ENCODE measurements at regions not wholly inside any gene's neighbourhood (a gene's known extent, or its start where the extent isn't known, plus 50 kb on each side); places are given as distances from the start of the nearest gene placed in this dataset.

DNA sequence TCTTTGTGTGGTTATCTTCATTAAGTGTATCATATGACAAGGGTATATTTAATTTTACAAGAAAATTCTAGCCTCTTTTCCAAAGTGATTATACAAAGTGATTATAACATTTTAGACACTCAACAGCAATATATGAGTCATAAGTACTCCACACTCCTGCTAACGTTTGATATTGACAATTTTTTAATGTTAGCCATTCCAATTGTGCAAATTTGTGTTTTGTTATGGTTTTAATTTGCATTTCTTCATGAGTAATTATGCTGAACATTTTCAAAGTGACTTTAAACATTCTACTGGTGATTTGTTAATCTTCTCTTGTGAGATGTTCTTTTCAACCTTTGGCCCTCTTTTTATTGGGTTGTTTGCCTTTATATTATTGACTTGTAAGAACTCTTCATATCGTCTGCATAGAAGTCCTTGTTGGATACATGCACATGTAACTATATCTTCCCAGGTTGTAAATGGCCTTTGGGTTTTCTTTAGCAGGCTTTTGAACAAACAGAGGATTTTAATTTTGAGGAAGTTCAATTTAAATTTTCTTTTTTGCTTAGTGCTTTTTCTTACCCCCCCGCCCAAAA lies 771.6 kb upstream of the ZNF608 start:
- Histone ChIP-seq H3K27me3 (ENCODE audit: control insufficient read depth in 2 of 2, insufficient read depth in 2 of 2, low read length in 2 of 2) (no peaks in the 10 kb centered on the region), H3K4me1 (ENCODE audit: control insufficient read depth in 2 of 2, insufficient read depth in 2 of 2, low read length in 2 of 2) (no peaks in the 10 kb centered on the region), H3K4me3 (ENCODE audit: low read length) (no peak overlapping the region), H3K27ac (ENCODE audit: low read depth, low read length) (no peak overlapping the region), H3K9me3 (ENCODE audit: control insufficient read depth in 2 of 3, low read length in 3 of 3) (no peaks in the 10 kb centered on the region), H3K36me3 (ENCODE audit: control insufficient read depth in 2 of 3, insufficient read depth in 3 of 3, low read length in 3 of 3) (no peaks in the 10 kb centered on the region)
- Mint-ChIP-seq H3K9me3 (peaks cover 0 to 10% (median 2%) of the 10 kb centered on the region in 11 donors), H3K4me3 (no peak overlapping the region), H3K4me1 (no peaks in the 10 kb centered on the region), H3K36me3 (no peaks in the 10 kb centered on the region), H3K27ac (no peak overlapping the region), H3K27me3 (no peaks in the 10 kb centered on the region)
- DNase-seq (no peak), ATAC-seq (no peak)
- POLR2A ChIA-PET, result no interaction called here
- intact Hi-C loops (cut with micrococcal nuclease), result no loop called here
- CTCF ChIA-PET, result no interaction called here

DNA sequence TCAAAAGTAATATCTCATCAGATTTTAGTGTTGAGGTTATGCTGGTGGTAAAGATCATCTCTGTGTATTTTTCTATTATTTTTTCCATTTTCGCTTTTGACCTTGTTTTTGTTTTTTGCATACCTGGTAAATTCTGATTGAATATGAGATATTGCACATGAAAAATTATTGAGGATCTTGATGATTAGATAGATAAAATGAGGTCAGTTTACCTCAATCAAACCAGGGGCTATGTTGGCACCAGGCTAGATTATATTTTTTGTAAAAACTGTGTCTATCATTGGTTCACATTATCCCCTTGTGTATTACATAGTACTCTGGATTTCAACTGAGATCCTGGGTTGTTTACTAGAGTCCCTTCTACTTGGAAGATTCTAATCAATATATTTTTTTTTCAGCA lies 774.9 kb upstream of the ZNF608 start:
- Mint-ChIP-seq H3K27ac (no peak overlapping the region), H3K4me3 (no peak overlapping the region), H3K4me1 (no peaks in the 10 kb centered on the region), H3K27me3 (no peaks in the 10 kb centered on the region), H3K36me3 (no peaks in the 10 kb centered on the region), H3K9me3 (peaks cover 0 to 12% (median 0%) of the 10 kb centered on the region in 11 donors)
- Histone ChIP-seq H3K36me3 (ENCODE audit: control insufficient read depth in 2 of 3, insufficient read depth in 3 of 3, low read length in 3 of 3) (no peaks in the 10 kb centered on the region), H3K27me3 (ENCODE audit: control insufficient read depth in 2 of 2, insufficient read depth in 2 of 2, low read length in 2 of 2) (no peaks in the 10 kb centered on the region), H3K9me3 (ENCODE audit: control insufficient read depth in 2 of 3, low read length in 3 of 3) (no peaks in the 10 kb centered on the region), H3K4me3 (ENCODE audit: low read length) (no peak overlapping the region), H3K4me1 (ENCODE audit: control insufficient read depth in 2 of 2, insufficient read depth in 2 of 2, low read length in 2 of 2) (no peaks in the 10 kb centered on the region), H3K27ac (ENCODE audit: low read depth, low read length) (no peak overlapping the region)
- ATAC-seq (no peak), DNase-seq (no peak)
- ChIA-PET CTCF (no interaction called here), POLR2A (no interaction called here)
- intact Hi-C loops (cut with micrococcal nuclease), result no loop called here

DNA sequence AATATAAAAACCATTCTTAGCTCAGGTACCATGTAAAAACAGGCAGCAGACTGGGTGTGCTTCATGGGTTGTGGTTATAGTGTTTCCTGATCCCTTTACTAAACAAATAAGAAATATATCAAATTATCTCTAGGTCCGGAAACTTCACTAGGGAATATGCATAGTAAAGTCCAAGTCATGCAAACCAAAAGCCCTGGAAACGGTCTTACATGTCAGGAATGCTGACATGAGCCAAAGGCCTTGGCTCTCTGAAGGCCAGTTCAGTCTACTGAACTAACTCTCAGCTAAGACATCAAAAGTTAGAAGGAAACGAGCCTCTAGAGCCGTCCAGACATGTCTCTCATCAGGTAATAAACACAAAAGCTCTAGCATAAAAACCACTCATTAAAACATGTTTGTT lies 778.9 kb upstream of the ZNF608 start:
- Mint-ChIP-seq H3K4me3 (no peak overlapping the region), H3K27me3 (no peaks in the 10 kb centered on the region), H3K4me1 (no peaks in the 10 kb centered on the region), H3K9me3 (peaks cover 0 to 12% (median 1%) of the 10 kb centered on the region in 11 donors), H3K27ac (no peak overlapping the region), H3K36me3 (no peaks in the 10 kb centered on the region)
- ChIA-PET CTCF (no interaction called here), POLR2A (no interaction called here)
- ATAC-seq (no peak), DNase-seq (no peak)
- Histone ChIP-seq H3K9me3 (ENCODE audit: control insufficient read depth in 2 of 3, low read length in 3 of 3) (no peaks in the 10 kb centered on the region), H3K4me3 (ENCODE audit: low read length) (no peak overlapping the region), H3K27ac (ENCODE audit: low read depth, low read length) (no peak overlapping the region), H3K4me1 (ENCODE audit: control insufficient read depth in 2 of 2, insufficient read depth in 2 of 2, low read length in 2 of 2) (no peaks in the 10 kb centered on the region), H3K27me3 (ENCODE audit: control insufficient read depth in 2 of 2, insufficient read depth in 2 of 2, low read length in 2 of 2) (no peaks in the 10 kb centered on the region), H3K36me3 (ENCODE audit: control insufficient read depth in 2 of 3, insufficient read depth in 3 of 3, low read length in 3 of 3) (no peaks in the 10 kb centered on the region)
- intact Hi-C loops (cut with micrococcal nuclease), result no loop called here

DNA sequence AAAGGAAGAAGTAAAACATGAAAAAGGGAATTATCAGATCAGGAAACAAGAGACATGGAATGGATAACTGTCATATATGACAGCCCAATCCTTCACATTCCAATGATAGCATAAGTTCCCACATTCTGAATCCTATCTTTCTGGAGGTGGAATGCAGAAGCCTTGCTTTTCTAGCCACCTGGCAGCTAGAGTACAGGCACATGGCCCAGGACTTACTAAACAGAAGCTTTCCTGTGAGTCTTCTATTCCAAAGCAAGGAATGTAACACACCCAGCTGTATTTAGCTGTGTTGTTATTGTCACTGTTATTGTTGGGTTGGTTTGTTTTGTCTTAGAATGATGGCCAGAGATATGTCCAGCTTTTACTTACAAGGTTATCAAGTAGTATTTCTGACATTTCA lies 780.5 kb upstream of the ZNF608 start:
- no peaks in the 10 kb centered on the region for H3K4me1 Mint-ChIP-seq
- no peaks in the 10 kb centered on the region for H3K4me1 ChIP-seq (ENCODE audit: control insufficient read depth in 2 of 2, insufficient read depth in 2 of 2, low read length in 2 of 2)
- H3K27me3 ChIP-seq (ENCODE audit: control insufficient read depth in 2 of 2, insufficient read depth in 2 of 2, low read length in 2 of 2), result no peaks in the 10 kb centered on the region
- no peaks in the 10 kb centered on the region for H3K36me3 ChIP-seq (ENCODE audit: control insufficient read depth in 2 of 3, insufficient read depth in 3 of 3, low read length in 3 of 3)
- H3K4me3 ChIP-seq (ENCODE audit: low read length), result no peak overlapping the region
- H3K9me3 Mint-ChIP-seq, result peaks cover 0 to 9% (median 0%) of the 10 kb centered on the region in 11 donors
- ChIA-PET POLR2A (no interaction called here), CTCF (no interaction called here)
- intact Hi-C loops (cut with micrococcal nuclease), result no loop called here
- H3K27ac ChIP-seq (ENCODE audit: low read depth, low read length), result no peak overlapping the region
- H3K9me3 ChIP-seq (ENCODE audit: control insufficient read depth in 2 of 3, low read length in 3 of 3), result no peaks in the 10 kb centered on the region
- H3K27me3 Mint-ChIP-seq, result no peaks in the 10 kb centered on the region
- H3K27ac Mint-ChIP-seq, result no peak overlapping the region
- no peaks in the 10 kb centered on the region for H3K36me3 Mint-ChIP-seq
- DNase-seq (no peak), ATAC-seq (no peak)
- no peak overlapping the region for H3K4me3 Mint-ChIP-seq

DNA sequence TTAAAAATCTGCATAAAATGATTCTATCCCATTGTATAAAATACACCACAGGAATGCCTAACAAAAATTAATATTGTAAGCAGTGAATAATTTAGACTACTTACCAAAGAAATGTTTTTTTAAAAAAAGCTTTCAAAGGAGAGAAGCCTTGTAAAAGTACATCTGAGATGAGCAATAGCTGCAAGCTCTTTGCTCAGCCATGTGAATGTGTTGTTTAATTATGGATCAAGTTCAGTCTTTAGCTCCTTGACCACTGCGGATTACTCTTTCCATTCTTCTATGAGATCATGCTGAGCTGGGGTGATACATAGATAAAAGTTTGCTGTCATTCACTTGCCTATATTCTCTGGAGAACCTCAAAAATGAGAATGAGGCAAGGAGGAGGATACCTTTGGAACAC lies 782.4 kb upstream of the ZNF608 start:
- H3K36me3 ChIP-seq (ENCODE audit: control insufficient read depth in 2 of 3, insufficient read depth in 3 of 3, low read length in 3 of 3), result no peaks in the 10 kb centered on the region
- Mint-ChIP-seq H3K4me1 (no peaks in the 10 kb centered on the region), H3K4me3 (no peak overlapping the region), H3K36me3 (no peaks in the 10 kb centered on the region), H3K27ac (no peak overlapping the region), H3K9me3 (peaks cover 0 to 13% (median 3%) of the 10 kb centered on the region in 11 donors), H3K27me3 (no peaks in the 10 kb centered on the region)
- H3K4me3 ChIP-seq (ENCODE audit: low read length), result no peak overlapping the region
- intact Hi-C loops (cut with micrococcal nuclease), result no loop called here
- ATAC-seq (no peak), DNase-seq (no peak)
- H3K27me3 ChIP-seq (ENCODE audit: control insufficient read depth in 2 of 2, insufficient read depth in 2 of 2, low read length in 2 of 2), result no peaks in the 10 kb centered on the region
- no peaks in the 10 kb centered on the region for H3K4me1 ChIP-seq (ENCODE audit: control insufficient read depth in 2 of 2, insufficient read depth in 2 of 2, low read length in 2 of 2)
- no peaks in the 10 kb centered on the region for H3K9me3 ChIP-seq (ENCODE audit: control insufficient read depth in 2 of 3, low read length in 3 of 3)
- ChIA-PET CTCF (no interaction called here), POLR2A (no interaction called here)
- H3K27ac ChIP-seq (ENCODE audit: low read depth, low read length), result no peak overlapping the region

DNA sequence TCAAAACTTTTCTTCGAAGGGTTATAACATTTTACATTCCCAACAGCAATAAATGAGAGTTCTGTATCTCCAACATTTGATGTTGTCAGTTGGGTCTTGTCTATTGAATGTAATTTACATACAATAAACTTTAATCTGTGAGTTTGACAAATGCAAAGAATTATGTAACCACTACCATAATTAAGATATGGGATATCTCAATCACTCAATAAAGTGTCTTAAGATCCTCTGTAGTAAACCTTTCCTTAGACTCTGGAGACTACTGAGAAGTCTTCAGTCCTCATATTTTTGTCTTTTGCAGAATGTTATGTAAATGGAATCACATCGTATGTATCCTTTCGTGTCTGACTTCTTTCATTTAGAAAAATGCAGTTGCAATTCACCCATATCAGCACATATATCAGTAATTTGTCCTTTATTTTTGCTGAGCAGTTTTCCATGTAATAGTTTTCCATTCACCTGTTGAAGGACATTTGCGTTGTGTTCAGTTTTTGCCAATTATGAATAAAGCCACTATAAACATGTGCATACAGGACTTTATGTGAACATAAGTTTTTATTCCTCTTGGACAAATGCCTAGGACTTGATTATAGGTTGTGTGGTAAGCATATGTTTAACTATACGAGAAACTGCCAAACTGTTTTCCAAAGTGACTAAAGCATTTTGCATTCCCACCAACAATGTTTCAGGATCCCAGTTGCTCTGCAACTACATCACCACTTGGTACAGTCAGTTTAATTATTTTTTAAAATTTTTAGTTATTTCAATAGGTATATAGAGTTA lies 784.6 kb upstream of the ZNF608 start:
- H3K4me3 ChIP-seq (ENCODE audit: low read length), result no peak overlapping the region
- H3K27ac Mint-ChIP-seq, result no peak overlapping the region
- H3K9me3 Mint-ChIP-seq, result peaks cover 1 to 21% (median 6%) of the 10 kb centered on the region in 11 donors
- no peak overlapping the region for H3K4me3 Mint-ChIP-seq
- H3K36me3 Mint-ChIP-seq, result no peaks in the 10 kb centered on the region
- no peaks in the 10 kb centered on the region for H3K9me3 ChIP-seq (ENCODE audit: control insufficient read depth in 2 of 3, low read length in 3 of 3)
- no peak overlapping the region for H3K27ac ChIP-seq (ENCODE audit: low read depth, low read length)
- H3K36me3 ChIP-seq (ENCODE audit: control insufficient read depth in 2 of 3, insufficient read depth in 3 of 3, low read length in 3 of 3), result no peaks in the 10 kb centered on the region
- intact Hi-C loops (cut with micrococcal nuclease), result no loop called here
- H3K27me3 Mint-ChIP-seq, result no peaks in the 10 kb centered on the region
- no peaks in the 10 kb centered on the region for H3K4me1 Mint-ChIP-seq
- H3K27me3 ChIP-seq (ENCODE audit: control insufficient read depth in 2 of 2, insufficient read depth in 2 of 2, low read length in 2 of 2), result no peaks in the 10 kb centered on the region
- ChIA-PET CTCF (no interaction called here), POLR2A (no interaction called here)
- no peak for DNase-seq
- ATAC-seq, result no peak
- no peaks in the 10 kb centered on the region for H3K4me1 ChIP-seq (ENCODE audit: control insufficient read depth in 2 of 2, insufficient read depth in 2 of 2, low read length in 2 of 2)

DNA sequence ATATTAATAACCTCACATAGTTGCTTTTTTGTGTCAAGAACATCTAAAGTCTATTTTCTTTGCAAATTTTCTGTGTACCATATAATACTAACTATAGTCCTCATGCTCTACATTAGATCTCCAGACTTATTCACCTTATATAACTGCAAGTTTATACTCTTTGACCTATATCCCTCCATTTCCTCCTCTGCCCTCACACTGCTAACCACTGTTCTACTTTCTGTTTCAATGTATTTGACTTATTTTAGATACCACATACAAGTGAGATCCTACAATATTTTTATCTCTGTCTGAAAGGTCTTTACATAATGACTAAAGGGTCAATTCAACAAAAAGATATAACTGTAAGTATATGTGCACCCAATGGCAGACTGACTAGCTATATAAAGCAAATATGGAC lies 789.7 kb upstream of the ZNF608 start:
- Histone ChIP-seq H3K27ac (ENCODE audit: low read depth, low read length) (no peak overlapping the region), H3K36me3 (ENCODE audit: control insufficient read depth in 2 of 3, insufficient read depth in 3 of 3, low read length in 3 of 3) (no peaks in the 10 kb centered on the region), H3K4me3 (ENCODE audit: low read length) (no peak overlapping the region), H3K4me1 (ENCODE audit: control insufficient read depth in 2 of 2, insufficient read depth in 2 of 2, low read length in 2 of 2) (no peaks in the 10 kb centered on the region), H3K9me3 (ENCODE audit: control insufficient read depth in 2 of 3, low read length in 3 of 3) (no peaks in the 10 kb centered on the region), H3K27me3 (ENCODE audit: control insufficient read depth in 2 of 2, insufficient read depth in 2 of 2, low read length in 2 of 2) (no peaks in the 10 kb centered on the region)
- CTCF ChIA-PET, result no interaction called here
- peak overlapping the region in 1 of 10 donors; percentile 1 for H3K4me3 Mint-ChIP-seq
- POLR2A ChIA-PET, result no interaction called here
- no peak overlapping the region for H3K27ac Mint-ChIP-seq
- intact Hi-C loops (cut with micrococcal nuclease), result no loop called here
- ATAC-seq, result no peak
- H3K36me3 Mint-ChIP-seq, result no peaks in the 10 kb centered on the region
- no peaks in the 10 kb centered on the region for H3K4me1 Mint-ChIP-seq
- H3K9me3 Mint-ChIP-seq, result peaks cover 5 to 35% (median 20%) of the 10 kb centered on the region in 11 donors
- no peak for DNase-seq
- H3K27me3 Mint-ChIP-seq, result no peaks in the 10 kb centered on the region

Measured in naive thymus-derived CD4-positive, alpha-beta T cell (primary cell).